ENCODE measurements at regions not wholly inside any gene's neighbourhood (a gene's known extent, or its start where the extent isn't known, plus 50 kb on each side); places are given as distances from the start of the nearest gene placed in this dataset.
A peak's percentile ranks its signal among the peaks of the same experiment; 100 is the strongest.

GRCh38 chr21:43323244-43324005 lies 103.5 kb downstream of the SIK1 start:
- H3K27me3 Mint-ChIP-seq (ENCODE audit: low read depth in 3 of 3) = peaks cover 0 to 8% (median 2%) of the 10 kb centered on the region in 3 donors
- no peaks in the 10 kb centered on the region for H3K36me3 Mint-ChIP-seq
- no peak for DNase-seq
- peaks cover 0 to 1% of the 10 kb centered on the region in 2 donors for H3K4me1 Mint-ChIP-seq
- no peak overlapping the region for H3K4me3 Mint-ChIP-seq
- peaks cover 0 to 2% (median 0%) of the 10 kb centered on the region in 6 donors for H3K9me3 Mint-ChIP-seq
- H3K27ac Mint-ChIP-seq = no peak overlapping the region

- Mint-ChIP-seq H3K9me3 (peaks cover 0 to 2% (median 0%) of the 10 kb centered on the region in 6 donors), H3K27ac (no peak overlapping the region), H3K4me1 (peaks cover 0 to 1% of the 10 kb centered on the region in 2 donors), H3K27me3 (ENCODE audit: low read depth in 3 of 3) (peaks cover 0 to 9% (median 2%) of the 10 kb centered on the region in 3 donors), H3K4me3 (no peak overlapping the region), H3K36me3 (no peaks in the 10 kb centered on the region)
- DNase-seq = no peak
These were observed 104.1 kb downstream of the SIK1 start for GRCh38 chr21:43322805-43323204.

- Mint-ChIP-seq H3K9me3 (peaks cover 0 to 4% (median 0%) of the 10 kb centered on the region in 6 donors), H3K27ac (peak overlapping the region in 1 of 6 donors; percentile 40), H3K4me1 (peaks cover 0 to 1% of the 10 kb centered on the region in 2 donors)
These were observed 104.6 kb downstream of the SIK1 start for GRCh38 chr21:43322311-43322710.

GRCh38 chr21:43321611-43322010 lies 105.3 kb downstream of the SIK1 start:
- Mint-ChIP-seq H3K27ac (no peak overlapping the region), H3K9me3 (peaks cover 0 to 4% (median 0%) of the 10 kb centered on the region in 6 donors), H3K36me3 (no peaks in the 10 kb centered on the region), H3K4me1 (peaks cover 0 to 1% of the 10 kb centered on the region in 2 donors), H3K4me3 (no peak overlapping the region), H3K27me3 (ENCODE audit: low read depth in 3 of 3) (peaks cover 0 to 10% (median 2%) of the 10 kb centered on the region in 3 donors)
- no peak for DNase-seq

More at GRCh38 chr21:43322311-43322710, 104.6 kb downstream of the SIK1 start:
- DNase-seq = no peak
- H3K36me3 Mint-ChIP-seq = no peaks in the 10 kb centered on the region
- peaks cover 0 to 10% (median 2%) of the 10 kb centered on the region in 3 donors for H3K27me3 Mint-ChIP-seq (ENCODE audit: low read depth in 3 of 3)
- H3K4me3 Mint-ChIP-seq = no peak overlapping the region

- no peak for DNase-seq
- no peak overlapping the region for H3K4me3 Mint-ChIP-seq
- peaks cover 0 to 10% (median 2%) of the 10 kb centered on the region in 3 donors for H3K27me3 Mint-ChIP-seq (ENCODE audit: low read depth in 3 of 3)
- H3K36me3 Mint-ChIP-seq = no peaks in the 10 kb centered on the region
- peaks cover 0 to 1% of the 10 kb centered on the region in 2 donors for H3K4me1 Mint-ChIP-seq
- H3K9me3 Mint-ChIP-seq = peaks cover 0 to 4% (median 0%) of the 10 kb centered on the region in 6 donors
- H3K27ac Mint-ChIP-seq = no peak overlapping the region
These were observed 105.8 kb downstream of the SIK1 start for GRCh38 chr21:43321111-43321510.

GRCh38 chr21:43320526-43320925 lies 106.4 kb downstream of the SIK1 start:
- no peak overlapping the region for H3K4me3 Mint-ChIP-seq
- no peaks in the 10 kb centered on the region for H3K4me1 Mint-ChIP-seq
- DNase-seq = no peak
- peaks cover 0 to 10% (median 4%) of the 10 kb centered on the region in 3 donors for H3K27me3 Mint-ChIP-seq (ENCODE audit: low read depth in 3 of 3)
- peak overlapping the region in 1 of 6 donors; percentile 59 for H3K27ac Mint-ChIP-seq
- no peaks in the 10 kb centered on the region for H3K36me3 Mint-ChIP-seq
- peaks cover 0 to 4% (median 0%) of the 10 kb centered on the region in 6 donors for H3K9me3 Mint-ChIP-seq

GRCh38 chr21:43318841-43319781 lies 107.8 kb downstream of the SIK1 start:
- Mint-ChIP-seq H3K27me3 (ENCODE audit: low read depth in 3 of 3) (peaks cover 0 to 8% (median 4%) of the 10 kb centered on the region in 3 donors), H3K4me3 (no peak overlapping the region), H3K4me1 (peaks cover 0 to 2% of the 10 kb centered on the region in 2 donors), H3K27ac (peak overlapping the region in 1 of 6 donors; percentile 67), H3K36me3 (no peaks in the 10 kb centered on the region), H3K9me3 (peaks cover 0 to 4% (median 0%) of the 10 kb centered on the region in 6 donors)
- DNase-seq = no peak

- H3K9me3 Mint-ChIP-seq = peaks cover 0 to 4% (median 0%) of the 10 kb centered on the region in 6 donors
- H3K27me3 Mint-ChIP-seq (ENCODE audit: low read depth in 3 of 3) = peaks cover 0 to 8% (median 4%) of the 10 kb centered on the region in 3 donors
- peaks cover 0 to 2% of the 10 kb centered on the region in 2 donors for H3K4me1 Mint-ChIP-seq
- DNase-seq = no peak
- H3K4me3 Mint-ChIP-seq = no peak overlapping the region
- no peaks in the 10 kb centered on the region for H3K36me3 Mint-ChIP-seq
- H3K27ac Mint-ChIP-seq = peak overlapping the region in 1 of 6 donors; percentile 58
These were observed 108.6 kb downstream of the SIK1 start for GRCh38 chr21:43318368-43318767.

GRCh38 chr21:43317959-43318358 lies 109.0 kb downstream of the SIK1 start:
- Mint-ChIP-seq H3K27me3 (ENCODE audit: low read depth in 3 of 3) (peaks cover 0 to 8% (median 4%) of the 10 kb centered on the region in 3 donors), H3K27ac (peak overlapping the region in 1 of 6 donors; percentile 40), H3K36me3 (no peaks in the 10 kb centered on the region), H3K9me3 (peaks cover 0 to 4% (median 0%) of the 10 kb centered on the region in 6 donors), H3K4me3 (no peak overlapping the region), H3K4me1 (peaks cover 0 to 2% of the 10 kb centered on the region in 2 donors)
- no peak for DNase-seq

GRCh38 chr21:43317254-43317748 lies 109.6 kb downstream of the SIK1 start:
- H3K4me1 Mint-ChIP-seq = peaks cover 0 to 2% of the 10 kb centered on the region in 2 donors
- no peak for DNase-seq
- H3K27me3 Mint-ChIP-seq (ENCODE audit: low read depth in 3 of 3) = peaks cover 0 to 5% (median 2%) of the 10 kb centered on the region in 3 donors
- H3K27ac Mint-ChIP-seq = peak overlapping the region in 1 of 6 donors; percentile 74
- H3K9me3 Mint-ChIP-seq = peaks cover 0 to 4% (median 0%) of the 10 kb centered on the region in 6 donors
- H3K4me3 Mint-ChIP-seq = no peak overlapping the region
- no peaks in the 10 kb centered on the region for H3K36me3 Mint-ChIP-seq

GRCh38 chr21:43316156-43316845 lies 110.6 kb downstream of the SIK1 start:
- no peak for DNase-seq
- Mint-ChIP-seq H3K9me3 (peaks cover 0 to 4% (median 0%) of the 10 kb centered on the region in 6 donors), H3K27ac (no peak overlapping the region), H3K4me3 (no peak overlapping the region), H3K36me3 (no peaks in the 10 kb centered on the region), H3K4me1 (peaks cover 0 to 2% of the 10 kb centered on the region in 2 donors), H3K27me3 (ENCODE audit: low read depth in 3 of 3) (peaks cover 0 to 9% (median 2%) of the 10 kb centered on the region in 3 donors)

- peaks cover 0 to 9% (median 2%) of the 10 kb centered on the region in 3 donors for H3K27me3 Mint-ChIP-seq (ENCODE audit: low read depth in 3 of 3)
- no peak overlapping the region for H3K4me3 Mint-ChIP-seq
- peak; percentile 38 to 55 (median 38) for DNase-seq
- H3K27ac Mint-ChIP-seq = peak overlapping the region in 5 of 6 donors; percentile 53 to 84 (median 72)
- peaks cover 0 to 4% (median 0%) of the 10 kb centered on the region in 6 donors for H3K9me3 Mint-ChIP-seq
- H3K36me3 Mint-ChIP-seq = no peaks in the 10 kb centered on the region
- H3K4me1 Mint-ChIP-seq = peaks cover 0 to 2% of the 10 kb centered on the region in 2 donors
These were observed 111.4 kb downstream of the SIK1 start for GRCh38 chr21:43315244-43316137.
